ENCODE measurements at regions not wholly inside any gene's neighbourhood (a gene's known extent, or its start where the extent isn't known, plus 50 kb on each side); places are given as distances from the start of the nearest gene placed in this dataset.

- no peak overlapping the region for H3K9ac ChIP-seq (ENCODE audit: insufficient read depth, low read length, poor library complexity, severe bottlenecking)
- no peaks in the 10 kb centered on the region for H3K36me3 Mint-ChIP-seq
- H3K79me2 ChIP-seq (ENCODE audit: insufficient read depth, low read length): no peaks in the 10 kb centered on the region
- H3K36me3 ChIP-seq (replicated peaks in 1 of 2; ENCODE audit: control insufficient read depth in 1 of 2, insufficient read depth in 2 of 2, low read length in 2 of 2): no peaks in the 10 kb centered on the region
- WGBS (ENCODE audit: insufficient coverage): 90% methylated on average over 5 of the region's 6 CpGs
- H2AFZ ChIP-seq (ENCODE audit: insufficient read depth, low read depth, low read length, poor library complexity, severe bottlenecking): no peak overlapping the region
- H4K20me1 ChIP-seq (ENCODE audit: insufficient read depth, low read length): no peaks in the 10 kb centered on the region
- no peaks in the 10 kb centered on the region for H3K27me3 ChIP-seq (ENCODE audit: control insufficient read depth in 2 of 2, insufficient read depth in 2 of 2, low read length in 2 of 2)
- H3K4me3 Mint-ChIP-seq: no peak overlapping the region
- H3K4me1 ChIP-seq (ENCODE audit: control insufficient read depth in 1 of 2, insufficient read depth in 2 of 2, low read length in 2 of 2): no peaks in the 10 kb centered on the region
- TF ChIP-seq CTCF (IDR thresholded peaks at IDR 0.05): no peak
- H3K27ac Mint-ChIP-seq: peak overlapping the region in 1 of 7 donors; percentile 13
- H3K9me3 Mint-ChIP-seq: peaks cover 4 to 21% (median 8%) of the 10 kb centered on the region in 7 donors
- H3K9me3 ChIP-seq (replicated peaks in 1 of 2; ENCODE audit: control insufficient read depth in 1 of 2, insufficient read depth in 1 of 2, low read length in 2 of 2): peaks cover 16 to 35% of the 10 kb centered on the region in 2 donors
- no peak overlapping the region for H3K4me2 ChIP-seq (replicated peaks; ENCODE audit: extremely low read depth, low read length, poor library complexity, severe bottlenecking)
- intact Hi-C loops (cut with micrococcal nuclease): no loop called here
- H3K27me3 Mint-ChIP-seq (ENCODE audit: low read depth in 3 of 3): peaks cover 0 to 2% (median 0%) of the 10 kb centered on the region in 3 donors
- no peak overlapping the region for H3K27ac ChIP-seq (ENCODE audit: low read depth in 1 of 2, low read length in 2 of 2)
- DNase-seq: no peak
- no peaks in the 10 kb centered on the region for H3K4me1 Mint-ChIP-seq
- no peak overlapping the region for H3K4me3 ChIP-seq (replicated peaks in 1 of 3; ENCODE audit: low read depth in 2 of 3, low read length in 3 of 3)
Measured at GRCh38 chr13:34654647-34655046, 287.4 kb upstream of the NBEA start.

- Histone ChIP-seq H3K4me3 (replicated peaks in 1 of 3; ENCODE audit: low read depth in 2 of 3, low read length in 3 of 3) (no peak overlapping the region), H4K20me1 (ENCODE audit: insufficient read depth, low read length) (no peaks in the 10 kb centered on the region), H3K27ac (ENCODE audit: low read depth in 1 of 2, low read length in 2 of 2) (no peak overlapping the region), H3K27me3 (ENCODE audit: control insufficient read depth in 2 of 2, insufficient read depth in 2 of 2, low read length in 2 of 2) (no peaks in the 10 kb centered on the region), H3K9ac (ENCODE audit: insufficient read depth, low read length, poor library complexity, severe bottlenecking) (no peak overlapping the region), H3K79me2 (ENCODE audit: insufficient read depth, low read length) (no peaks in the 10 kb centered on the region), H3K9me3 (replicated peaks in 1 of 2; ENCODE audit: control insufficient read depth in 1 of 2, insufficient read depth in 1 of 2, low read length in 2 of 2) (peaks cover 16 to 35% of the 10 kb centered on the region in 2 donors), H3K36me3 (replicated peaks in 1 of 2; ENCODE audit: control insufficient read depth in 1 of 2, insufficient read depth in 2 of 2, low read length in 2 of 2) (no peaks in the 10 kb centered on the region), H3K4me2 (replicated peaks; ENCODE audit: extremely low read depth, low read length, poor library complexity, severe bottlenecking) (no peak overlapping the region), H3K4me1 (ENCODE audit: control insufficient read depth in 1 of 2, insufficient read depth in 2 of 2, low read length in 2 of 2) (no peaks in the 10 kb centered on the region), H2AFZ (ENCODE audit: insufficient read depth, low read depth, low read length, poor library complexity, severe bottlenecking) (no peak overlapping the region)
- no peak overlapping the region for H3K27ac Mint-ChIP-seq
- DNase-seq: no peak
- H3K27me3 Mint-ChIP-seq (ENCODE audit: low read depth in 3 of 3): peaks cover 0 to 2% (median 0%) of the 10 kb centered on the region in 3 donors
- H3K4me1 Mint-ChIP-seq: no peaks in the 10 kb centered on the region
- H3K9me3 Mint-ChIP-seq: peaks cover 4 to 21% (median 8%) of the 10 kb centered on the region in 7 donors
- H3K36me3 Mint-ChIP-seq: no peaks in the 10 kb centered on the region
- TF ChIP-seq CTCF (IDR thresholded peaks at IDR 0.05): no peak
- intact Hi-C loops (cut with micrococcal nuclease): no loop called here
- H3K4me3 Mint-ChIP-seq: no peak overlapping the region
Measured at GRCh38 chr13:34655554-34655953, 286.5 kb upstream of the NBEA start.
